H1 (cell line): ENCODE measurements at regions not wholly inside any gene's neighbourhood (a gene's known extent, or its start where the extent isn't known, plus 50 kb on each side); places are given as distances from the start of the nearest gene placed in this dataset.

ENCODE experiments used
- CTCF ChIA-PET: fragments of 300-600 bp; sonication (Branson Sonifier 250); formaldehyde crosslinking; loops from one replicate; lab custom pipeline; 2021; ENCODE audit not compliant: partially characterized antibody; lab: Charles Lee
- POLR2A ChIA-PET: fragments of 300-600 bp; sonication (Branson Sonifier 250); formaldehyde crosslinking; loops from one replicate; lab custom pipeline; 2021; ENCODE audit warnings: inconsistent platforms; ENCODE audit not compliant: partially characterized antibody; lab: Charles Lee
- DNase-seq, 2 experiments: peaks; one replicate each; pipeline versions ENCODE4 v3.0.0 to v3.0.0-alpha.2; 2010 to 2022; ENCODE audit warnings: low spot score in 2 of 2, low read depth in 1 of 2, mixed read lengths in 1 of 2
- FAIRE-seq: peaks from 2 replicates; lab custom pipeline; 2011; peaks lifted over from hg19 to GRCh38; lab: Jason Lieb, UNC
- H2AFZ ChIP-seq: 2 replicates; pipeline ENCODE4 v1.8.1; 2012; ENCODE audit warnings: low read length, inconsistent platforms
- H2AK5ac ChIP-seq: 2 replicates; pipeline ENCODE4 v1.6.1; 2013; ENCODE audit warnings: low read depth, low read length
- H2BK120ac ChIP-seq: replicated peaks from 2 replicates; pipeline ENCODE3; 2013; ENCODE audit warnings: low read depth, low read length, inconsistent platforms
- H2BK12ac ChIP-seq: 2 replicates; pipeline ENCODE4 v1.6.1; 2013; ENCODE audit warnings: low read depth, low read length
- H2BK15ac ChIP-seq: 2 replicates; pipeline ENCODE4 v1.6.1; 2013; ENCODE audit warnings: low read length
- H2BK20ac ChIP-seq: 2 replicates; pipeline ENCODE4 v1.6.1; 2013; ENCODE audit warnings: low read length
- H2BK5ac ChIP-seq: 2 replicates; pipeline ENCODE4 v1.6.1; 2013; ENCODE audit warnings: low read depth, low read length
- H3K14ac ChIP-seq: 2 replicates; pipeline ENCODE4 v1.6.1; 2013; ENCODE audit warnings: inconsistent platforms; ENCODE audit not compliant: insufficient read length
- H3K18ac ChIP-seq: 2 replicates; pipeline ENCODE4 v1.6.1; 2013; ENCODE audit warnings: low read length; ENCODE audit errors: extremely low read depth
- H3K23ac ChIP-seq: 2 replicates; pipeline ENCODE4 v1.6.1; 2013; ENCODE audit warnings: inconsistent platforms; ENCODE audit not compliant: insufficient read length
- H3K23me2 ChIP-seq: 2 replicates; pipeline ENCODE4 v1.6.1; 2013; ENCODE audit warnings: low read depth, low read length
- H3K27ac ChIP-seq: 2 replicates; pipeline ENCODE4 v1.6.1; 2011; ENCODE audit warnings: low read depth, low read length, inconsistent platforms
- H3K27me3 ChIP-seq, 4 experiments: replicated peaks in 1 of 4; 1 replicate in 1 of 4; 2 replicates in 3 of 4; pipeline versions ENCODE4 v1.6.1 to v1.8.1; 2011 to 2013; ENCODE audit warnings: low read length in 3 of 4, mild to moderate bottlenecking in 3 of 4, inconsistent platforms in 2 of 4, mixed read lengths in 2 of 4, moderate library complexity in 1 of 4; ENCODE audit not compliant: control insufficient read depth in 3 of 4, insufficient read depth in 3 of 4; ENCODE audit errors: extremely low read depth in 1 of 4
- H3K36me3 ChIP-seq, 4 experiments: 2 replicates each; pipeline versions ENCODE4 v1.6.1 to v1.8.1; 2011 to 2013; ENCODE audit warnings: mild to moderate bottlenecking in 4 of 4, low read length in 3 of 4, moderate library complexity in 2 of 4, control low read depth in 1 of 4, inconsistent platforms in 1 of 4; ENCODE audit not compliant: insufficient read depth in 4 of 4, control insufficient read depth in 2 of 4
- H3K4ac ChIP-seq: replicated peaks from 2 replicates; pipeline ENCODE3; 2013; ENCODE audit warnings: low read length, low read depth, mixed read lengths, inconsistent platforms; ENCODE audit not compliant: insufficient read length
- H3K4me1 ChIP-seq, 4 experiments: replicated peaks in 1 of 4; 1 replicate in 1 of 4; 2 replicates in 3 of 4; pipeline versions ENCODE4 v1.6.1 to v1.8.1; 2011 to 2013; ENCODE audit warnings: low read length in 3 of 4, inconsistent platforms in 2 of 4, mixed read lengths in 1 of 4; ENCODE audit not compliant: insufficient read depth in 4 of 4, control insufficient read depth in 3 of 4
- H3K4me2 ChIP-seq, 2 experiments: 2 replicates each; pipeline versions ENCODE4 v1.6.1 to v1.8.1; 2011 to 2013; ENCODE audit warnings: low read depth in 2 of 2, low read length in 2 of 2, control low read depth in 1 of 2, inconsistent platforms in 1 of 2, mild to moderate bottlenecking in 1 of 2; ENCODE audit not compliant: insufficient read depth in 1 of 2
- H3K4me3 ChIP-seq, 4 experiments: fragments of 200-600, 300-600 bp in 1 of 4; sonication (generic), shearing (Covaris generic), sonication (Bioruptor Twin) in 1 of 4; 2 replicates each; pipeline versions ENCODE4 v1.5.1 to v1.8.1; 2011 to 2016; ENCODE audit warnings: low read length in 4 of 4, low read depth in 3 of 4, control low read depth in 2 of 4, inconsistent platforms in 2 of 4, mild to moderate bottlenecking in 2 of 4, mixed read lengths in 1 of 4, moderate library complexity in 1 of 4; ENCODE audit not compliant: insufficient read depth in 2 of 4; ENCODE audit errors: extremely low read depth in 1 of 4
- H3K56ac ChIP-seq: replicated peaks from 2 replicates; pipeline ENCODE3; 2013; ENCODE audit warnings: low read depth, mild to moderate bottlenecking, mixed read lengths, low read length, inconsistent platforms; ENCODE audit not compliant: insufficient read length
- H3K79me1 ChIP-seq: 2 replicates; pipeline ENCODE4 v1.6.1; 2013; ENCODE audit warnings: low read depth, low read length, control low read depth
- H3K79me2 ChIP-seq, 2 experiments: 2 replicates each; pipeline versions ENCODE4 v1.6.1 to v1.8.1; 2012 to 2013; ENCODE audit warnings: low read length in 2 of 2, mild to moderate bottlenecking in 2 of 2, inconsistent platforms in 1 of 2; ENCODE audit not compliant: insufficient read depth in 2 of 2, control insufficient read depth in 1 of 2
- H3K9ac ChIP-seq, 4 experiments: replicated peaks in 1 of 4; 1 replicate in 1 of 4; 2 replicates in 3 of 4; pipeline versions ENCODE4 v1.6.1 to v1.8.1; 2011 to 2013; ENCODE audit warnings: low read depth in 3 of 4, low read length in 3 of 4, control low read depth in 2 of 4, mild to moderate bottlenecking in 2 of 4, moderate library complexity in 2 of 4, inconsistent platforms in 1 of 4; ENCODE audit errors: extremely low read depth in 1 of 4
- H3K9me3 ChIP-seq, 2 experiments: 2 replicates each; pipeline versions ENCODE4 v1.6.1 to v1.8.1; 2012 to 2013; ENCODE audit warnings: mild to moderate bottlenecking in 2 of 2, moderate library complexity in 2 of 2, control low read depth in 1 of 2, inconsistent platforms in 1 of 2, low read depth in 1 of 2, low read length in 1 of 2, mixed read lengths in 1 of 2; ENCODE audit not compliant: insufficient read depth in 2 of 2
- H4K20me1 ChIP-seq, 2 experiments: replicated peaks in 1 of 2; 2 replicates each; pipeline versions ENCODE3 to v1.8.1; 2011 to 2013; ENCODE audit warnings: inconsistent platforms in 2 of 2, low read length in 2 of 2, mild to moderate bottlenecking in 1 of 2; ENCODE audit not compliant: insufficient read depth in 2 of 2, control insufficient read depth in 1 of 2
- H4K5ac ChIP-seq: 2 replicates; pipeline ENCODE4 v1.6.1; 2013; ENCODE audit warnings: low read length, low read depth, mixed read lengths, inconsistent platforms; ENCODE audit not compliant: insufficient read length
- H4K8ac ChIP-seq: 2 replicates; pipeline ENCODE4 v1.8.0; 2013; ENCODE audit warnings: mild to moderate bottlenecking, moderate library complexity, low read length, inconsistent platforms; ENCODE audit not compliant: insufficient read depth; ENCODE audit errors: extremely low read depth
- H4K91ac ChIP-seq: replicated peaks from 2 replicates; pipeline ENCODE3; 2013; ENCODE audit warnings: low read length, mixed read lengths, inconsistent platforms; ENCODE audit not compliant: insufficient read length
- BCL11A ChIP-seq, 2 experiments: IDR thresholded peaks; one replicate each; pipeline ENCODE4 v1.6.1; 2011; ENCODE audit warnings: low read depth in 2 of 2, low read length in 2 of 2, mild to moderate bottlenecking in 2 of 2
- CEBPB ChIP-seq: IDR thresholded peaks from 2 replicates; pipeline ENCODE4 v1.6.1; 2012; ENCODE audit warnings: low read depth, low read length
- EGR1 ChIP-seq: IDR thresholded peaks from 2 replicates; pipeline ENCODE4 v1.6.1; 2011; ENCODE audit warnings: low read depth, low read length, borderline replicate concordance
- RAD21 ChIP-seq, 2 experiments: IDR thresholded peaks in 1 of 2; conservative IDR thresholded peaks in 1 of 2; 2 replicates each; pipeline ENCODE4 v1.6.1; 2011; ENCODE audit warnings: low read depth in 2 of 2, low read length in 2 of 2, improper control_type of control experiment in 1 of 2, inconsistent platforms in 1 of 2, mild to moderate bottlenecking in 1 of 2, moderate library complexity in 1 of 2
- YY1 ChIP-seq: IDR thresholded peaks from 2 replicates; pipeline ENCODE4 v1.6.1; 2011; ENCODE audit warnings: low read depth, mild to moderate bottlenecking, low read length
- WGBS, 2 experiments: shearing (Covaris generic) in 1 of 2; methylation state at CpG; one replicate each; pipeline versions ENCODE4 v1.1.6 to v1.1.7; 2013 to 2015; ENCODE audit warnings: low lambda C conversion rate in 2 of 2, mixed read lengths in 2 of 2, inconsistent platforms in 1 of 2, low coverage in 1 of 2, missing lambda C conversion rate in 1 of 2; ENCODE audit not compliant: insufficient replicate concordance in 2 of 2, insufficient coverage in 1 of 2, insufficient read length in 1 of 2; ENCODE audit errors: extremely low coverage in 1 of 2, missing lambda C conversion rate in 1 of 2; 5-methylcytosine and 5-hydroxymethylcytosine counted together
- TF ChIP-seq, protein P1 (sequence below), 3 experiments: IDR thresholded peaks; 1 replicate in 2 of 3; 2 replicates in 1 of 3; pipeline versions ENCODE4 v1.5.1 to v1.6.1; 2011; ENCODE audit warnings: low read length in 3 of 3, mild to moderate bottlenecking in 3 of 3, inconsistent platforms in 2 of 3, low read depth in 1 of 3, moderate library complexity in 1 of 3; ENCODE audit not compliant: insufficient read depth in 1 of 3; ENCODE audit errors: control extremely low read depth in 1 of 3

DNA sequence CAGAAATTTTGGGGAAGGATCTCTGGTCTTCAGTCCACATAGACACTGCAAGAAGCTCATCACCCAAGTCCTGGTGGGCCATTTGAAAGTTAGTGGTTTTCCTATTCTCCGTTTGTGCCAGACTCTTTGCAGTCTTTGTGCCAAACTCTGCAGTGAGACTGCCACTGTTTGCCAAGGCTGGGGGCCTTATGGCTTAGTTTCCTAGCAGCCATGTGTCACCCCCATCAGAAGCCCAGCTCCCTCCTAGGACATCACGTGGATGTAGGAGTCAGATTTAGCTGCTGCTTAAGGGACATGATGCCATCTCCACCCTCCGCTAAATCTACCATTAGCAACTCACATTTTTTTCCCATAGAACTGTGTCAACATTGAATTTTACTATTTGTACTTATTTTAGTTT lies 220.0 kb downstream of the C11orf91 start:
- H3K36me3 ChIP-seq: no peaks in the 10 kb centered on the region
- TF ChIP-seq BCL11A (IDR thresholded peaks at IDR 0.05; ENCODE audit: low read depth in 2 of 2, low read length in 2 of 2): no peak
- TF ChIP-seq EGR1: no peak
- no peak for TF ChIP-seq CEBPB
- no peak for TF ChIP-seq RAD21 (IDR thresholded peaks at IDR 0.05 in 1 of 2, conservative IDR thresholded peaks at IDR 0.05 in 1 of 2; ENCODE audit: low read depth in 2 of 2, low read length in 2 of 2)
- TF ChIP-seq YY1: no peak
- TF ChIP-seq, protein P1, sequence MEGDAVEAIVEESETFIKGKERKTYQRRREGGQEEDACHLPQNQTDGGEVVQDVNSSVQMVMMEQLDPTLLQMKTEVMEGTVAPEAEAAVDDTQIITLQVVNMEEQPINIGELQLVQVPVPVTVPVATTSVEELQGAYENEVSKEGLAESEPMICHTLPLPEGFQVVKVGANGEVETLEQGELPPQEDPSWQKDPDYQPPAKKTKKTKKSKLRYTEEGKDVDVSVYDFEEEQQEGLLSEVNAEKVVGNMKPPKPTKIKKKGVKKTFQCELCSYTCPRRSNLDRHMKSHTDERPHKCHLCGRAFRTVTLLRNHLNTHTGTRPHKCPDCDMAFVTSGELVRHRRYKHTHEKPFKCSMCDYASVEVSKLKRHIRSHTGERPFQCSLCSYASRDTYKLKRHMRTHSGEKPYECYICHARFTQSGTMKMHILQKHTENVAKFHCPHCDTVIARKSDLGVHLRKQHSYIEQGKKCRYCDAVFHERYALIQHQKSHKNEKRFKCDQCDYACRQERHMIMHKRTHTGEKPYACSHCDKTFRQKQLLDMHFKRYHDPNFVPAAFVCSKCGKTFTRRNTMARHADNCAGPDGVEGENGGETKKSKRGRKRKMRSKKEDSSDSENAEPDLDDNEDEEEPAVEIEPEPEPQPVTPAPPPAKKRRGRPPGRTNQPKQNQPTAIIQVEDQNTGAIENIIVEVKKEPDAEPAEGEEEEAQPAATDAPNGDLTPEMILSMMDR (IDR thresholded peaks at IDR 0.05; ENCODE audit: control extremely low read depth in 1 of 3, insufficient read depth in 1 of 3, low read depth in 1 of 3, low read length in 3 of 3): no peak
- TF ChIP-seq, all 59 proteins: peak for 0
- H4K91ac ChIP-seq: no peak overlapping the region
- H2AK5ac ChIP-seq: no peak overlapping the region
- H3K56ac ChIP-seq: no peak overlapping the region
- DNase-seq (no peak), FAIRE-seq (no peak)
- no peak overlapping the region for H3K18ac ChIP-seq
- H3K4me2 ChIP-seq: no peak overlapping the region
- H3K4me1 ChIP-seq: peaks cover 0 to 8% (median 4%) of the 10 kb centered on the region in 4 experiments; a peak in 4 of 7 replicates
- H2AFZ ChIP-seq: no peak overlapping the region
- no peaks in the 10 kb centered on the region for H3K9me3 ChIP-seq
- H3K9ac ChIP-seq: no peak overlapping the region
- H3K27ac ChIP-seq: no peak overlapping the region
- ChIA-PET POLR2A (no interaction called here), CTCF (no interaction called here)
- WGBS, 2 experiments: 75% methylated on average over 3 of the region's 3 CpGs; no CpG with 5 or more reads in 1 of the 2 experiments
- H3K23me2 ChIP-seq: no peaks in the 10 kb centered on the region; the same call in 1 of the 2 replicates
- H3K79me1 ChIP-seq: no peaks in the 10 kb centered on the region
- H2BK20ac ChIP-seq: no peak overlapping the region
- H2BK5ac ChIP-seq: no peak overlapping the region
- H2BK12ac ChIP-seq: no peak overlapping the region
- H3K23ac ChIP-seq: no peak overlapping the region
- H3K4ac ChIP-seq: no peak overlapping the region
- no peak overlapping the region for H4K8ac ChIP-seq
- H3K27me3 ChIP-seq: no peaks in the 10 kb centered on the region
- H2BK120ac ChIP-seq: no peak overlapping the region
- no peaks in the 10 kb centered on the region for H4K20me1 ChIP-seq
- H3K14ac ChIP-seq: no peak overlapping the region
- H3K4me3 ChIP-seq: no peak overlapping the region
- H3K79me2 ChIP-seq: no peaks in the 10 kb centered on the region
- no peak overlapping the region for H4K5ac ChIP-seq
- H2BK15ac ChIP-seq: no peak overlapping the region
